HL-60 (cell line): ENCODE measurements at regions not wholly inside any gene's neighbourhood (a gene's known extent, or its start where the extent isn't known, plus 50 kb on each side); places are given as distances from the start of the nearest gene placed in this dataset.

Source experiments
- GABPA ChIP-seq: IDR thresholded peaks from 2 replicates; pipeline ENCODE4 v1.6.1; 2012; ENCODE audit warnings: low read depth
- POLR2AphosphoS5 ChIP-seq: IDR thresholded peaks from 2 replicates; pipeline ENCODE4 v1.6.1; 2012; ENCODE audit warnings: low read depth
- REST ChIP-seq: IDR thresholded peaks from 2 replicates; pipeline ENCODE4 v1.6.1; 2012; ENCODE audit warnings: low read depth; ENCODE audit not compliant: insufficient replicate concordance
- SPI1 ChIP-seq: IDR thresholded peaks from 2 replicates; pipeline ENCODE4 v1.6.1; 2012; ENCODE audit warnings: low read depth, mild to moderate bottlenecking, borderline replicate concordance
- TF ChIP-seq, protein P1 (sequence below): IDR thresholded peaks from one replicate; pipeline ENCODE4 v1.5.1; 2011; ENCODE audit warnings: low read length, control low read depth, inconsistent platforms; ENCODE audit not compliant: insufficient read depth

DNA sequence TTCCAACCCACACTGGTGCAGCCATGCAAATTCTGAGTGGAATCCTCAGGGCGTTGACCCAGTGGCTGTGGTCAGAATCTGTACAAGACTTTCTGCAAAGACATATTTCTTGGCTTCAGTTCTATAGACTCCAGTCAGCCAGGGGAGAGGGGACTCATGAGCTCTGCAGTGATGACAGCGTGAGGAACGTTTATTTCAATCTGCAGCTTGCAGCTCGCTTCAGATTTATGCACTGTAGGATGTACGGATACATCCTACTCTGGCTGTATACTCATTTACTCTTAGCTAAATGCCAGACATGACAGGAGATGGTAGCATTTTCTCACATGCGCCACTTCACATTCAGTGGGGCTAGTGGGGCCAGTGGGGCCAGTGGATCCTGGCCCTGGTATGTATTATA lies 276.1 kb downstream of the FGF9 start:
- TF ChIP-seq, protein P1, sequence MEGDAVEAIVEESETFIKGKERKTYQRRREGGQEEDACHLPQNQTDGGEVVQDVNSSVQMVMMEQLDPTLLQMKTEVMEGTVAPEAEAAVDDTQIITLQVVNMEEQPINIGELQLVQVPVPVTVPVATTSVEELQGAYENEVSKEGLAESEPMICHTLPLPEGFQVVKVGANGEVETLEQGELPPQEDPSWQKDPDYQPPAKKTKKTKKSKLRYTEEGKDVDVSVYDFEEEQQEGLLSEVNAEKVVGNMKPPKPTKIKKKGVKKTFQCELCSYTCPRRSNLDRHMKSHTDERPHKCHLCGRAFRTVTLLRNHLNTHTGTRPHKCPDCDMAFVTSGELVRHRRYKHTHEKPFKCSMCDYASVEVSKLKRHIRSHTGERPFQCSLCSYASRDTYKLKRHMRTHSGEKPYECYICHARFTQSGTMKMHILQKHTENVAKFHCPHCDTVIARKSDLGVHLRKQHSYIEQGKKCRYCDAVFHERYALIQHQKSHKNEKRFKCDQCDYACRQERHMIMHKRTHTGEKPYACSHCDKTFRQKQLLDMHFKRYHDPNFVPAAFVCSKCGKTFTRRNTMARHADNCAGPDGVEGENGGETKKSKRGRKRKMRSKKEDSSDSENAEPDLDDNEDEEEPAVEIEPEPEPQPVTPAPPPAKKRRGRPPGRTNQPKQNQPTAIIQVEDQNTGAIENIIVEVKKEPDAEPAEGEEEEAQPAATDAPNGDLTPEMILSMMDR = no peak
- TF ChIP-seq POLR2AphosphoS5 (no peak), GABPA (no peak), REST (no peak), SPI1 (no peak)
